ENCODE measurements at regions not wholly inside any gene's neighbourhood (a gene's known extent, or its start where the extent isn't known, plus 50 kb on each side); places are given as distances from the start of the nearest gene placed in this dataset.
"Not testable (repeated sequence)": the region's sequence is repeated elsewhere in the genome, so short reads cannot be mapped to it uniquely, and the experiment has no call there.

DNA sequence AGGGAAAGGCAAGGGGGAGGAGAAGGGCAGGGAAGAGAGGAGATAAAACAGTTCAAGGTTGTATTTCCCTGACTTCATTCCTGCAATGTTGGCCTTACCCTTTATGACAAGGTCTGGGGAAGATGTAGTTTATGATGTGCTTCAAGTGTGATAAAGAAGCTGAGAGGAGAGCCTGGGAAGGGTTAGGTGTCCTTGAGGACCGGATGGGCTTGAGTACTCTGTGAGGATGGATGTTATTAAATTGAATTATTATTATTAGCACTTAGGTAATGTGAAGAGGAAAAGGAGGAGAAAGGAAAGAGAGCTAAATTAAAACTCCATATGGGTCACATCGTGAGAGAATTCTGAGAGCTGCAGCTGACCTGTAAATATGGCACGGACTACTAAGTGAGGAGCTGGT is 719.4 kb upstream of the CELF4 start:
- POLR2A ChIA-PET = no interaction called here
- CTCF ChIA-PET = no interaction called here

- POLR2A ChIA-PET = no interaction called here
- CTCF ChIA-PET = no interaction called here
These were observed 697.5 kb upstream of the CELF4 start for GRCh38 chr18:38263066-38263465.

GRCh38 chr18:38262661-38263060 is 697.1 kb upstream of the CELF4 start:
- CTCF ChIA-PET = no interaction called here
- POLR2A ChIA-PET = no interaction called here

GRCh38 chr18:38257661-38258060 is 692.1 kb upstream of the CELF4 start:
- POLR2A ChIA-PET = no interaction called here
- CTCF ChIA-PET = no interaction called here

DNA sequence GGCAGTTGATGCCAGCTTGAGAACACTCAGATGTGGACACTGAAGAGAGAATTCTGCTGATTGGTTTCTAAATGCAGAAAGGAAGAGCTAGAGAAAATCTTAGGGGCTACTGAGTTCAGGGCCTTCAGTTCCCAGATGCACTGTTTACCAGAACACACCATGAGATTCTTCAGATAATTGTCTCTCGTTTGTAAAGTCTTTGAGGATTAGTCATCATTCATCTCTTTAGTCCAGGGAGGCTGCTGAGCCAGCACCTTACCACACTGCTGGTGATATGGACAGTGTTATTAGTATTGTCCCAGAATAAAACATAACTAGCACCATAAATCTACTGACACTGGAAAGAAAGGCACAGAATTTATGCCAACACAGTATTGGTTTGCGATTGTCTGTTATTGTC is 690.8 kb upstream of the CELF4 start:
- ChIA-PET CTCF (no interaction called here), POLR2A (no interaction called here)

DNA sequence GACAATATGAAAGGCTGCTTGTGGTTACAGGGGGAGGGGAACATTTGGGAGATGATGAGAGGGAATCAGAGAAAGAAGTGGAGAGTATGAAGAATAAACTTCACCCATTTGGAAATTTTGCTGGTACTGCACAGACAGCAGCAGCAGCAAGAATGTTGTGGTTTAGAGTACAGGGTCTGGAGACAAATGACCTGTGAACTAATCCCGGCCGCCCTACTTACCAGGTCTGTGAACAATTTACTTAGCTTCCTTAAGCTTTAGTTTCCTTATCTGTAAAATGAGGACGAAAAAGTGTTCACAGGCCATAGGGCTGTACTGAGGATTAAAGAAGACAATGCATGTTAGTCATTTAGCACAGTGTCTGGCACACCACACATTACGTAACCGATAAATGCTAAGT is 685.4 kb upstream of the CELF4 start:
- ChIA-PET CTCF (no interaction called here), POLR2A (no interaction called here)

DNA sequence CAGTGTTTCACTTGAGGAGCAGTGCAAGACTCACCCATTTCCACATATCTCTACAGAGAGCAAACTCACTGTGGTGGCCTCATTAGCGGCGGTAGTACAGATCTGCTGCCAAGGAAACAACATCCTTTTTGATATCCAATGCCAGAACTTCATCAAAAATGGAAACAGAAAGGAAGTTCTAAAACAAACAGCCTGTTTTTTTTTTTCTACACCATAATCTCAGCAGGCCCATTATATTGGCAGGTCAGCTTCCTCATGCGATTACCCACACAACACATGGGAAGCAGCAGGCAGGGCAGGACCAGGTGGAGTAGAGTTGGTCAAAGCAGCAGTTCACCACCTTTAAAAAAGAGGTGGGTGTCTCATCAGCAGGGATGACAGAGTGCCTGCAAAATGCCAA is 678.9 kb upstream of the CELF4 start:
- ChIA-PET CTCF (no interaction called here), POLR2A (no interaction called here)

DNA sequence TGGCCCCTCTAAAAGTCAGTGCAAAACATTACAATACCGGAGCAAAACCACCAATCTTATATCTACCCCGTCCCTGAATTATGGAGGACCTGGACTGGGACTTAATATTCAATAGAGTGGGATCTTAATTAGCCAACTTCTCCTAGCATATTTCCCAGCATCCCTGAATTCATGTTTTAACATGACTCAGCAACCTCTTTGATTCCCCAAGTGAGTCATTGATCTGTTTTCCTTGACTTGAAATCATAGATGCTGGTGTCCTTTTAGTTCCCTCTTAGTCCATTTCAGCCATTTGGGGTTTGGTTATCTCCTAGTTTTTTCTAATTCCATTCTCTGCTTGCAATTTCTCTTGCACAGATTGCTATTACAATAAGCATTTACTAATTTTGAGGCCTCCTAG is 677.7 kb upstream of the CELF4 start:
- ChIA-PET CTCF (no interaction called here), POLR2A (no interaction called here)

GRCh38 chr18:38241736-38242135 is 676.1 kb upstream of the CELF4 start:
- CTCF ChIA-PET = no interaction called here

GRCh38 chr18:38241216-38241615 is 675.6 kb upstream of the CELF4 start:
- POLR2A ChIA-PET = no interaction called here
- CTCF ChIA-PET = no interaction called here

More at GRCh38 chr18:38241736-38242135, 676.1 kb upstream of the CELF4 start:
- POLR2A ChIA-PET = no interaction called here

DNA sequence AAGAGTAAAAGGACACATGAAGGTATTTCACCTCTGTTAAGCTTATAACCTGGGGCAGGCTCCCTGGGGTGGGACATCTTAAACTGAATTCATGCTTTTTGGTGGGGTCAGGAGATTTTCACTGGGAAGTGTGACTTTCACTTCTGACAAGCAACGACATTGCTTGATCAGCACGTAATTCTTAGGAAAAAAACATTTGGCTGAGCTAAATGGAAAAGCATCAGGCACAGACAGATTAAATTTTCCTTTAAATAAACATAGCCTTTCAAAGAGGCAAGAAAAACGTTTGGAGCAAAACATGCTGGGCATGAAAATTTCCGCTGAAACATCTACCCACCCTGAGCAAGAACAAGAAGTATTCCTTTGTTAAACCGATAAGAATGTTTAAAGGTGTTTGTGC is 674.0 kb upstream of the CELF4 start:
- ChIA-PET POLR2A (no interaction called here), CTCF (no interaction called here)

DNA sequence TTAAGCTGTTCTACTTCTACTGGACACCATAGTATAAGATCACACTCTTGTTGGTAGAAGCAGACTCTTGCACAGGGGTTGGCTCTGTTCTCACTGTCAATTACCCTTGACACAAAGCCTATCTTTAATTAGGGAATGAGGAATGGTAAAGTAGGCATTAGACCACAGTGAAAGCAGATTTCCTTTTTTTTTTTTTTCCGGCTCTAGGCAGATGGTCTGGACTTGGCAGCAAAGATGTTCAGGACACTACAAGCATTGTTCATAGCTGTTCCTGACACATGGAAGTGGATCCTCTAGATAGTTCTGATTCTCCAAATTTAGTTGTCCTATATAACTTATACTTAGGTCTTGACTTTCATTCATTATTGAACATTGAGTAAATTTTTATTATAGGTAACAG is 672.2 kb upstream of the CELF4 start:
- POLR2A ChIA-PET = no interaction called here
- CTCF ChIA-PET = no interaction called here

- ChIA-PET CTCF (no interaction called here), POLR2A (no interaction called here)
These were observed 656.0 kb upstream of the CELF4 start for GRCh38 chr18:38221476-38222100.

GRCh38 chr18:38198956-38199355 is 633.4 kb upstream of the CELF4 start:
- CTCF ChIA-PET = no interaction called here

DNA sequence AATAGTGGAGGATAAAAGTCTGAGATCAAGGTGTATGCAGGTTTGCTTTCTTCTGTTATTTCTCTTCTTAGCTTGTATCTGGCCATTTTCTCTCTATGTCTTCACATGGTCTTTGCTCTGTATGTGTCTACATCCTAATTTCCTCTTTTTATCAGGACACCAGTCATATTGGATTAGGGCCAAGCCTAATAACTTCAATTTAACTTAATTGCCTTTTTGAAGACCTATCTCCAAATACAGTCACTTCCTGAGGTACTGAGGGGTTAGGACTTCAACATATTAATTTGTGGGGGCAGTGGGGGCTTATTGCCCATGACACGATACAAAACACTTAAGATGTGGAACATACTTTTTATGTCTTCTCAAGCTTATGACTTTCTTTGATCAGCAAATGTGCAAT is 632.9 kb upstream of the CELF4 start:
- CTCF ChIA-PET = no interaction called here
- POLR2A ChIA-PET = no interaction called here

More at GRCh38 chr18:38198956-38199355, 633.4 kb upstream of the CELF4 start:
- POLR2A ChIA-PET = no interaction called here

GRCh38 chr18:38186491-38186890 is 620.9 kb upstream of the CELF4 start:
- ChIA-PET CTCF (no interaction called here), POLR2A (no interaction called here)

DNA sequence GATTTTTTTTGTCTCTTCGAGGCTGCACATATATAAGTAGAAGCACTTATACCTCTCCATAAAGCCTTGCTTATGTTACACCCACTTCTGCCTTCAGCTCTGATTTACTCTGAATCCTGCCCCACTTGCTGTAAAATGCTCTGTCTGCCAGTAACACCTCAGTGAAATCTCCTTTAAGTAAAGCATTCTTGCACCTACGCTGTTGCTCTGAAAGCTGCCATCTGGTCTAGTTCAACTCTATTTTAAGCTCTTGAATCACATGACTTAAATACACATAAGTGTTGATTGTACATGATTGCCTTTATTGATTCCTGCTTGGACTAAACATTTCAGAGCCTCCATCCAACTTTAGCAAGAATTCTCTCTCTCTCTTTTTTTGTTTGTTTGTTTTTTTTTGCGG is 609.0 kb upstream of the CELF4 start:
- CTCF ChIA-PET = no interaction called here

GRCh38 chr18:38174173-38174572 is 608.6 kb upstream of the CELF4 start:
- POLR2A ChIA-PET = no interaction called here
- CTCF ChIA-PET = no interaction called here

More for the DNA sequence above, 609.0 kb upstream of the CELF4 start:
- POLR2A ChIA-PET = no interaction called here

- ChIA-PET CTCF (no interaction called here), POLR2A (no interaction called here)
These were observed 605.2 kb upstream of the CELF4 start for GRCh38 chr18:38170845-38171244.

DNA sequence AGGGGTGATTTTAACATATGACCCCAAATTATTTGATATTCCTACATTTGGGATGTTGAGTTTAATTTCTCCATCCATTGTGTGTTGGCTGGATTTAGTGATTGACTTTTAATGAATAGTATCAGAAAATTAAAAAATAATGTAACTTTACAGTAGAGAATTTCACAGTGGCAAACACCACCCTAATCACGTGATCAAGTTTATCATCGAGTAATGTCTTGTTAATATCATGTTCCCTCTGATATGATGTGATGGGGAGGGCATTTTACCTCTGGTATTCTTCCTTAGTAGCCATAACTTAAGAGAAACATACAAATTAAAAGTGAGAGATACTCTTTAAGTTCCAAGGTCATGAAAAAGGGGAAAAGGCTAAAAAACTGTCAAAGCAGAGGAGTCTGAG is 602.0 kb upstream of the CELF4 start:
- CTCF ChIA-PET = no interaction called here
- POLR2A ChIA-PET = no interaction called here

- CTCF ChIA-PET, POLR2A ChIA-PET: not testable (repeated sequence)
These were observed 587.5 kb upstream of the CELF4 start for GRCh38 chr18:38153116-38153515.

- ChIA-PET CTCF (no interaction called here), POLR2A (no interaction called here)
These were observed 551.1 kb upstream of the CELF4 start for GRCh38 chr18:38116716-38117115.

DNA sequence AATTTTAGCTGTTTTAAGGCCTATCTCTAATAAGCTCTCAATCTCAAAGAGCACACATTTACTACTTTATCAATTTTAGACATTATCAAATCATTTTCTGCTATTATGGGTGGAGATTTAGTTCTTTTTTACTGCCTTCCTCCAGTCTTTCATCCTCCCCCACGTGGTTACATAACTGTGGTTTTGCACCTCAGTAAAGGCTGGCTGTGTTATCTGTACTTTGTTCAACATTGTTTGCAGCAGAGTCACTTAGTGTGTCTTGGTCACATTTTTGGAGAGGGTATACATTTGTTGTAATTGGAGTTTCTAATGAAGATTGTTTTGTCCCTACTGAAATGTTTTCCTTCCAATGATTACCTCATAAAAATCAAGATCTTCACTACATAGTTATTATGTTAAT is 549.6 kb upstream of the CELF4 start:
- CTCF ChIA-PET = no interaction called here
- POLR2A ChIA-PET = no interaction called here

Data from activated CD8-positive, alpha-beta memory T cell treated with anti-CD3 and anti-CD28 coated beads for 36 hours (primary cell).